ENCODE measurements at regions not wholly inside any gene's neighbourhood (a gene's known extent, or its start where the extent isn't known, plus 50 kb on each side); places are given as distances from the start of the nearest gene placed in this dataset.

DNA sequence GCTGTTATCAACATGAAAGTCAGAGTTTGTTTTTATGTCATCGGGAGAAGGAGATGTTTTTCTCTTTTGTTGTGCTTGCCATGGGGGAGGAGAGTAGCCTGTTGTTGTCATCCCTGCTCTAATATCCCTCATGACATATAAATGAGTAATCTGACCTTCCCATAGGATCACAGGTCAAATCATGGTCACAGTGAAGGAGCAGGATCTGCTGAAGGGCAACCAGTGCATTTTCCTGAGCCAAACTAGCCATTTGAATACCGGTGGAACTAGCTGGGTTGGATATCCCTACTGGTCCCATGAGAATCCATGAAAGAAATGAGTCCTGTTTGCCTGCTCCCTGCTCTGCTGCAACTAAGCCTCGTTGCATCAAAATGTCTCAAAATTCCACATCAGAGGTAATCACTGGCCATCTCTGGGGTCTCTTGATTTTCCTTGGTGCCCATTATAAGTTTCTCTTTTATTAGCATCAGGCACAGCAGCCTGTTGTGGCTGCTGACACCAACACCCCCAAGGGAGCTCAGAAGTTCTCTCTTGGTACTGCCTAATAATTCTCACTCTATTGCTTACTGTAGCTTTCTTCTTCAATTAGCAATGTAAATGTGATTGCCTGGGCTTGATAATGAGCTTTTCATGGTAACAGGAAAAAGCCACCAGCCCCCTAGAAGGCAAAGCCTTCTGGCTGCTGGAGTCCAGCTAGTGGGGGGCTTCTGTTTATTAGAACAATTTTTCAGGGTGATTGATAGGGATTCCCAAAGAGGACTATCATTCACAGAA is 211.4 kb upstream of the ERCC4 start:
- Histone ChIP-seq H3K14ac (replicated peaks; ENCODE audit: low read depth, low read length) (no peak overlapping the region), H2BK15ac (ENCODE audit: low read depth, low read length) (no peak overlapping the region), H4K5ac (ENCODE audit: low read depth, low read length) (no peak overlapping the region), H3K9me3 (ENCODE audit: control insufficient read depth, insufficient read depth, low read length) (peaks cover 17% of the 10 kb centered on the region), H3K23ac (ENCODE audit: low read depth, low read length) (no peak overlapping the region), H2AK5ac (ENCODE audit: low read depth, low read length) (no peak overlapping the region), H2BK120ac (ENCODE audit: low read depth, low read length) (no peak overlapping the region), H3K27me3 (ENCODE audit: control insufficient read depth, insufficient read depth, low read length) (no peaks in the 10 kb centered on the region), H3K27ac (ENCODE audit: insufficient read depth, low read length) (no peak overlapping the region), H3K79me1 (ENCODE audit: low read depth in 1 of 2, low read length in 2 of 2) (no peaks in the 10 kb centered on the region), H2AFZ (replicated peaks; ENCODE audit: low read length, poor library complexity) (no peak overlapping the region), H3K4me2 (ENCODE audit: low read depth, low read length) (no peak overlapping the region), H2AK9ac (replicated peaks; ENCODE audit: low read depth, low read length, poor library complexity) (no peak overlapping the region), H3K4ac (ENCODE audit: low read depth, low read length) (no peak overlapping the region), H3K9me1 (ENCODE audit: insufficient read depth, low read length) (no peaks in the 10 kb centered on the region), H2BK20ac (ENCODE audit: low read depth, low read length) (no peak overlapping the region), H3K9ac (ENCODE audit: low read depth, low read length) (no peak overlapping the region), H2BK5ac (ENCODE audit: low read depth, low read length, poor library complexity, severe bottlenecking) (no peak overlapping the region), H3K18ac (ENCODE audit: low read depth, low read length) (no peak overlapping the region), H4K91ac (ENCODE audit: insufficient read depth, low read depth, low read length) (no peak overlapping the region), H4K8ac (ENCODE audit: low read depth in 2 of 2, low read length in 2 of 2) (no peak overlapping the region), H3K4me3 (ENCODE audit: insufficient read depth, low read depth, low read length) (no peak overlapping the region), H4K20me1 (ENCODE audit: insufficient read depth, low read length) (no peaks in the 10 kb centered on the region), H3K56ac (ENCODE audit: extremely low read depth, insufficient read depth, low read length) (no peak overlapping the region), H3K36me3 (ENCODE audit: control insufficient read depth, insufficient read depth, low read length) (no peaks in the 10 kb centered on the region), H3K4me1 (ENCODE audit: control insufficient read depth, insufficient read depth, low read length) (no peaks in the 10 kb centered on the region)
- ATAC-seq (ENCODE audit: low read depth) (no peak), DNase-seq (no peak)
- in situ Hi-C loops (cut with MboI; ENCODE audit: low sequenced_read_pairs) (no loop called here), intact Hi-C loops (cut with micrococcal nuclease) (no loop called here), dilution Hi-C loops (cut with HindIII; ENCODE audit: low sequenced_read_pairs, unreplicated experiment) (no loop called here)
- CTCF ChIA-PET: interaction anchor here (0.6 kb wide), 1 partner anchor 47 kb away, joined by 4 read pairs; no protein-coding TSS in a partner anchor
- no TSS peak for BruUV-seq (replicated peaks)
- POLR2A ChIA-PET (ENCODE audit: unreplicated experiment): no interaction called here
- TF ChIP-seq MXI1 (IDR thresholded peaks at IDR 0.05; ENCODE audit: borderline replicate concordance, low read depth, low read length) (no peak), MAFK (IDR thresholded peaks at IDR 0.05; ENCODE audit: low read depth, low read length) (no peak), FOS (IDR thresholded peaks at IDR 0.05; ENCODE audit: low read depth, low read length) (no peak), ELK1 (IDR thresholded peaks at IDR 0.05; ENCODE audit: borderline replicate concordance, low read depth, low read length) (no peak)
- no CpG with 5 or more reads among the region's 3 CpGs for WGBS, 2 experiments (ENCODE audit: extremely low coverage in 2 of 2, insufficient read length in 1 of 2)

Measured in IMR-90 (cell line).